ENCODE measurements at regions not wholly inside any gene's neighbourhood (a gene's known extent, or its start where the extent isn't known, plus 50 kb on each side); places are given as distances from the start of the nearest gene placed in this dataset.

DNA sequence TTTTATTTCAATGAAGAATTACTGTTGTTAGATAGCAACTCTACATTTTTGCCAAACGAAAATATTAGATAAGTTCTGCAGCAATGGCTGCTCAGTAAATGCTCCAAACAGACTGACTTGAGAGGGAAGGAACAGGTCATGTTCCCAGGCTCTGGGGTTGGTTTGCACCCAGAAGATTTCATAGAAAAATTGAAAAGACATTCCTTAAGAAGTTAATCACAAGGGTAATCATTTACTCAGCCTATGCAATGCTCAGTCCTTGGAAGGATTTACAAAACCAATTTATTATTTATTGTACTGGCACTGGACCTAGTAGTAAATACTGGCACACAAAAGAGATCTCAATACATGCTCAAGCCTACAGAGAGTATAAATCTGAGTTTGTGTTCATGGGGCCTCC lies 179.1 kb upstream of the MTNR1B start:
- TF ChIP-seq ZNF354B (CRISPR knock-in tag; IDR thresholded peaks at IDR 0.05) (no peak), PHF8 (IDR thresholded peaks at IDR 0.05; ENCODE audit: borderline replicate concordance, low read length) (no peak), TAF1 (IDR thresholded peaks at IDR 0.05; ENCODE audit: control insufficient read depth, extremely low read depth, insufficient read depth, low read length, severe bottlenecking) (no peak), MCM5 (IDR thresholded peaks at IDR 0.05; ENCODE audit: low read depth) (no peak), BRD9 (IDR thresholded peaks at IDR 0.05; ENCODE audit: low read depth, partially characterized antibody) (no peak), ZNF24 (IDR thresholded peaks at IDR 0.05) (no peak)
- TF ChIP-seq, protein P1, sequence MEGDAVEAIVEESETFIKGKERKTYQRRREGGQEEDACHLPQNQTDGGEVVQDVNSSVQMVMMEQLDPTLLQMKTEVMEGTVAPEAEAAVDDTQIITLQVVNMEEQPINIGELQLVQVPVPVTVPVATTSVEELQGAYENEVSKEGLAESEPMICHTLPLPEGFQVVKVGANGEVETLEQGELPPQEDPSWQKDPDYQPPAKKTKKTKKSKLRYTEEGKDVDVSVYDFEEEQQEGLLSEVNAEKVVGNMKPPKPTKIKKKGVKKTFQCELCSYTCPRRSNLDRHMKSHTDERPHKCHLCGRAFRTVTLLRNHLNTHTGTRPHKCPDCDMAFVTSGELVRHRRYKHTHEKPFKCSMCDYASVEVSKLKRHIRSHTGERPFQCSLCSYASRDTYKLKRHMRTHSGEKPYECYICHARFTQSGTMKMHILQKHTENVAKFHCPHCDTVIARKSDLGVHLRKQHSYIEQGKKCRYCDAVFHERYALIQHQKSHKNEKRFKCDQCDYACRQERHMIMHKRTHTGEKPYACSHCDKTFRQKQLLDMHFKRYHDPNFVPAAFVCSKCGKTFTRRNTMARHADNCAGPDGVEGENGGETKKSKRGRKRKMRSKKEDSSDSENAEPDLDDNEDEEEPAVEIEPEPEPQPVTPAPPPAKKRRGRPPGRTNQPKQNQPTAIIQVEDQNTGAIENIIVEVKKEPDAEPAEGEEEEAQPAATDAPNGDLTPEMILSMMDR (IDR thresholded peaks at IDR 0.05 in 2 of 3, conservative IDR thresholded peaks at IDR 0.05 in 1 of 3; ENCODE audit: insufficient read depth in 2 of 3, low read depth in 1 of 3, low read length in 3 of 3): no peak

Measured in K562 (cell line).